NT2/D1 (cell line): ENCODE measurements at regions not wholly inside any gene's neighbourhood (a gene's known extent, or its start where the extent isn't known, plus 50 kb on each side); places are given as distances from the start of the nearest gene placed in this dataset.
"Not testable (repeated sequence)": the region's sequence is repeated elsewhere in the genome, so short reads cannot be mapped to it uniquely, and the experiment has no call there.

ENCODE experiments used
- DNase-seq: peaks from one replicate; pipeline ENCODE4 v3.0.0-alpha.2; 2011; ENCODE audit warnings: low read depth, low spot score
- H3K27me3 ChIP-seq: 2 replicates; pipeline ENCODE4 v1.6.0; 2011; ENCODE audit warnings: mild to moderate bottlenecking; ENCODE audit not compliant: insufficient read length, insufficient read depth
- H3K36me3 ChIP-seq: 2 replicates; pipeline ENCODE4 v1.6.1; 2011; ENCODE audit warnings: mild to moderate bottlenecking, low read length, mixed read lengths; ENCODE audit not compliant: insufficient read depth, insufficient read length
- H3K4me1 ChIP-seq: 2 replicates; pipeline ENCODE4 v1.5.1; 2011; ENCODE audit not compliant: insufficient read depth, insufficient read length
- H3K4me3 ChIP-seq: 2 replicates; pipeline ENCODE4 v1.5.1; 2011; ENCODE audit warnings: low read depth; ENCODE audit not compliant: insufficient read length
- H3K9ac ChIP-seq: 2 replicates; pipeline ENCODE4 v1.6.0; 2011; ENCODE audit warnings: low read depth; ENCODE audit not compliant: insufficient read length
- H3K9me3 ChIP-seq: 2 replicates; pipeline ENCODE4 v1.5.1; 2011; ENCODE audit warnings: mild to moderate bottlenecking, low read length; ENCODE audit not compliant: insufficient read depth
- SUZ12 ChIP-seq: IDR thresholded peaks from 2 replicates; pipeline ENCODE4 v1.6.1; 2011; ENCODE audit not compliant: insufficient read length, insufficient read depth; ENCODE audit errors: extremely low read depth
- YY1 ChIP-seq: IDR thresholded peaks from 2 replicates; pipeline ENCODE4 v1.6.1; 2011; ENCODE audit not compliant: insufficient read length, insufficient read depth
- ZNF274 ChIP-seq: IDR thresholded peaks from 2 replicates; pipeline ENCODE4 v1.6.1; 2011; ENCODE audit warnings: mild to moderate bottlenecking, low read depth, low read length

DNA sequence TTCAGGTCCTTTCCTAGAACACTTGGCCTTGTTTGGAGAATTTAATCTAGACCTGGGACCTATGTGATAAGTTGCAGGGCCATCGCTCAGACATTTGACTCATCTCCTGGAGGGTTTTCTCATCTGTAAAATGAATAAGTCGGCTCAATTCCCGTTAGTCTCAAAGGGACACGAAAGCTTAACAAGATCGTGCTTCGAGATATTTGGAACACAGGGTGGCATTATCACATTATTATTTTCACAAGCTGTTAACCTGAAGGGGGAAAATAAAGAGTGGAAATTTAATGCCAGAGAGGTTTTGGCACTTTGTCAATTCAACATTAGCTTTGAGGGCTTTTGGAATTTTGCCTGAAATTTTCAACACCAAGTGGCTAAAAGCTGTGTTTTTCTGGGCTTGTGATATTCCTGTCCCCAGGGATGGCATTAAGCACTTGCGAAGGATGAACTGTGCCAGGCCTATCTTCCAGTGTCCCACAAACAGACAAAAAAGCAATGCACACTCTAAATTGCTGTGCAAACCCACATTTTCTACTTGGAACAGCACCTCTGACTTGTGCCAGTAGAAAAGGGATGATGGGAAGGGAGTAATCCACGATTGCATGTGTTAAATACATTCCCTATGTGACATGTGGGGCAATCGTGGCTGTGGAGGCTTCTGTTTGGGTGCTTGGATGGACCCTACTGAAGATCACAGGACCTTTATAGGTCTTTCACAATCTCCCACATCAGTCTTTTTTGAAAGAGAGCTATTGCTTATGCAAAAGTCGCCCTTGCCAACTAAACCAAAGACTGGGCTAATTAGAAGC lies 478.7 kb downstream of the MFSD1 start:
- H3K27me3 ChIP-seq, result no peaks in the 10 kb centered on the region
- H3K9me3 ChIP-seq, result no peaks in the 10 kb centered on the region
- H3K4me3 ChIP-seq, result no peak overlapping the region
- no peak for DNase-seq
- no peaks in the 10 kb centered on the region for H3K4me1 ChIP-seq
- TF ChIP-seq ZNF274 (no peak), YY1 (no peak), SUZ12 (no peak)
- H3K36me3 ChIP-seq, result no peaks in the 10 kb centered on the region
- no peak overlapping the region for H3K9ac ChIP-seq

DNA sequence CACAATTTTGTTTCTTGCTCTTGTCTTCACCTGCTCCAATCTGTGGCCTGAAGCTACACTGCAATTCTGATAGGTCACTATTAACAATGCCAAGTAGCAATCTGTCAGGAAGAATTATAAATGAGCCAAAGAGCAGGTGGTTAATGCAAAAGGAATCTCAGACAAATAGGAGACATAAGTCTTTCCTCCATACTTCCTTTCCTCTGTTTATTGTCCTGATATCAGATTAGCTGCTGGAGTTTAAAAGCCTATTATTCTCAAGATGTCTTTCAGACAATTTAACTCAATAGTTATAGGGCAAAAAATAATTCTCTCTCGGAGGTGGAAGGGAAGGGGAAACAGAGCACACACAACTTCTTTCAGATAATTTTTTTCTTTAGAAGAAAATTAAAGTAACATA lies 491.6 kb downstream of the MFSD1 start:
- no peaks in the 10 kb centered on the region for H3K9me3 ChIP-seq
- no peak for DNase-seq
- H3K9ac ChIP-seq, result no peak overlapping the region
- H3K4me3 ChIP-seq, result no peak overlapping the region
- H3K36me3 ChIP-seq, result no peaks in the 10 kb centered on the region
- H3K4me1 ChIP-seq, result no peaks in the 10 kb centered on the region
- H3K27me3 ChIP-seq, result no peaks in the 10 kb centered on the region
- TF ChIP-seq YY1 (no peak), ZNF274 (no peak), SUZ12 (no peak)

DNA sequence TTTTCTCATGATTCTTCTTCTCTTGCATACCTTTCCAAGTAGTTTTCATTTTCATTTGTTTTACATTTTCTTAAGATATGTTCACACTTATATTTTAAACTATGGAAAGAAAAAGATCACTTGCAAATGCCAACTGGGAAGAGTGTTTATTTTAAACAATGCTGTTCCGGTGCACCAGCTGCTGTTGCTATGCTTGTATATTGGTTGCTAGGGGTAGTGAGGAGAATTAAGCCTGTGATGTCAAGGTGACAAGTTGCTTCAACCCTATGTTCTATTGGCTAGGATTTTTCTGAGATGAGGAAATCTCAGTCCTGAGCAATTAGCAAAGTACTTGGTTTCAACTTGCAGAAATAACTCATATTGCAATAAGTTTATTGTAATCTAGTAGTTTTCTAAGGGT lies 500.1 kb downstream of the MFSD1 start:
- TF ChIP-seq SUZ12, result no peak
- no peak for TF ChIP-seq ZNF274
- no peak for TF ChIP-seq YY1
- DNase-seq, result no peak
- no peak overlapping the region for H3K4me3 ChIP-seq
- no peaks in the 10 kb centered on the region for H3K4me1 ChIP-seq
- no peak overlapping the region for H3K9ac ChIP-seq
- no peaks in the 10 kb centered on the region for H3K36me3 ChIP-seq
- H3K9me3 ChIP-seq, result no peaks in the 10 kb centered on the region
- no peaks in the 10 kb centered on the region for H3K27me3 ChIP-seq

DNA sequence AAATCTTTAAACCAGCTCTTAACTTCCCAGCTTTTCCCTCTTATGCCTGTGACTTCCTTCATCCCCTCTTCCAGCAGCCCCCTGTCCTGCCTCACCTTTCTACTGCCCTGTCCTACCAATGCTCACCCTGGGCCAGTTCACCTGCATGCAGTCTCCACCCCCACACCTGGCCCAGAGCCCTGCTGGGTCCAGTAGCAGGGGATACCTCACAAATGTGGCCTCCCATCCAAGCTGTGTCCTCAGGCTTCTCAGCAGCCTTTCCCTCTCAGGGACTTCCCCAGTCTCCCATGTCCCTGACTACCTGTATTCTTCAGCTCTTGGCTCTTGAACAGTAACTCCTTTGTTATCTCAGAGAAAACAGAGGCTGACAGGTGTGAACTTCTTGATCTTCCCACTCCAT lies 503.2 kb downstream of the MFSD1 start:
- Histone ChIP-seq H3K9me3 (no peaks in the 10 kb centered on the region), H3K4me1 (no peaks in the 10 kb centered on the region), H3K9ac (no peak overlapping the region), H3K27me3 (no peaks in the 10 kb centered on the region), H3K36me3 (no peaks in the 10 kb centered on the region), H3K4me3 (no peak overlapping the region)
- no peak for DNase-seq
- TF ChIP-seq ZNF274 (no peak), YY1 (no peak), SUZ12 (no peak)

DNA sequence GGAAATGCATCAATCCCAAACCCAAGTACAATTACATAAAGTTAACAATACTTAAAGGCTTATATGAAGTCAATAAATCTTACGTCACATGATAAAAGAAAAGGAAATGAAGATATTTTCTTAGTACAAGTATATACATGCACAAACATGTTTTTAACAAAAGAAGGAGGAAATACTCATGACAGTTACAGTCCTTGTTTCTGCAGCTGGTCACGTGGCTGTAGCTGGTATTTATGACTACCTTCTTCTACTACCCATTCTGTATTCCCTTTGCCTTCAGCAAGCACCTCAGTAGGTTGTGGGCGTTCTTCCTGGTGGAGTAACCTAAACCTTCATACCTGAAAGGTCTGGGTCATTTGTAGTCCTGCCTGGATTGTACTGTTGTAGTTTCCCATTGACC lies 514.9 kb downstream of the MFSD1 start:
- not testable (repeated sequence) for H3K36me3 ChIP-seq, H3K4me3 ChIP-seq, H3K4me1 ChIP-seq, H3K27me3 ChIP-seq, H3K9me3 ChIP-seq, H3K9ac ChIP-seq, DNase-seq

DNA sequence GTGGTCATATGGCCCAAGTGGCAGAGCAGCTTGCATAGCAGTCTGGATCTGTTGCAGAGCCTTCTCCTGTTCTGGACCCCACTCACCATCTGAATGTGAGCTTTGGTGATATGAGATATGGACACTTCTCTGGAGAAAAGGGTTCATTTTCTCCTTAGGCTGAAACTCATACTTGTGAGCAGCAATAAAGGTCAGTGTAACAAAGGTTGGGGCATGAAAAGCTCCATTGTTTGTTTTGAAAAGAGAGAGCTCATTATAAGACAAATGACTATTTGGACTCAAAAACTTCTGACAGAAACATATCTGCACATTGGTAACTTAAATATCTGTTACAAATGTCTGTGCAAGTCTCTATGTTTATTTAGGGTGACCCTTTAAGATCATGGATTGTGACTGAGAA lies 517.3 kb downstream of the MFSD1 start:
- Histone ChIP-seq H3K9ac (no peak overlapping the region), H3K4me1 (no peaks in the 10 kb centered on the region), H3K27me3 (no peaks in the 10 kb centered on the region), H3K36me3 (no peaks in the 10 kb centered on the region), H3K9me3 (no peaks in the 10 kb centered on the region), H3K4me3 (no peak overlapping the region)
- DNase-seq, result no peak
- TF ChIP-seq ZNF274 (no peak), YY1 (no peak), SUZ12 (no peak)

DNA sequence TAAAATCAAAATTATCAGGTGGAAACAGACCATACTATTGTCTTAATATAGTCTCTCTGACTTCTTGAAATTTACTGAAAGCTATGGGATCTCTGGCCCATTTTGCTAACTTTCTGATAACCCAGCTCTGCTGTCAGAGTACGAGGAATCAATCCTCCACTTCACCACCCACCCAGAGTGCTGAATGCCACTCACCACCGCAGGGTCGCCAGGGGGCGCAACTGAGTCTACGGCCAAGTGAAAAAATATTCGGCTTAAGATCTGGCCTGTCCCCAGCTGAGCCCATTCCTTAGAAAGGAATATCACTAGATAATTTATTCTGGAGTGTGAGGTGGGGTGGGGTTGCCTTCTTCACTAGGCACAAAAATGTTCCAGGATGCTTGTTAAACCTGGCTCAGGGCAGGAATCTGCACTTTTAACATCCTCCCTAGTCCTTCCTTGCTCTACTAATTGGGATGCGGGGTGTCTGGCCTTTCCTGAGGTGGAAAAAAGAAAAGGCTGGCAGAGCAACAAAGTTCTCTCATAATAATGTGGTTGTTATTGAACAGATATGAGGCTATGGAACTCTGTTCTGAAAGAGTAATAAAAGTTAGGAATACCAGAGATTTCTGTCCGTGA lies 520.6 kb downstream of the MFSD1 start:
- H3K27me3 ChIP-seq, result no peaks in the 10 kb centered on the region
- no peaks in the 10 kb centered on the region for H3K4me1 ChIP-seq
- H3K36me3 ChIP-seq, result no peaks in the 10 kb centered on the region
- TF ChIP-seq ZNF274, result no peak
- TF ChIP-seq SUZ12, result no peak
- TF ChIP-seq YY1, result no peak
- H3K9me3 ChIP-seq, result no peaks in the 10 kb centered on the region
- no peak overlapping the region for H3K9ac ChIP-seq
- peak; percentile 39 for DNase-seq
- H3K4me3 ChIP-seq, result no peak overlapping the region
